HepG2 (cell line): ENCODE measurements at regions not wholly inside any gene's neighbourhood (a gene's known extent, or its start where the extent isn't known, plus 50 kb on each side); places are given as distances from the start of the nearest gene placed in this dataset.

Source experiments
- ATAC-seq: fragments of 200-7000 bp; cut with Tn5 transposase; 3 replicates; pipeline ENCODE4 v1.9.1; 2020; ENCODE audit warnings: mild to moderate bottlenecking, moderate library complexity
- BruUV-seq: library from RNA; stranded (reverse); fragments of 400-500 nt; replicated peaks from 2 replicates; lab custom pipeline; 2021; lab: Mats Ljungman, UMichigan
- CTCF ChIA-PET: fragments of 300-600 bp; formaldehyde crosslinking; extraction: SDS; loops from one replicate; lab custom pipeline; 2021; ENCODE audit warnings: low total read pairs, inconsistent platforms, low intra/inter-chr PET ratio; lab: Yijun Ruan, JAX
- POLR2A ChIA-PET: fragments of 350-600 bp; sonication (Branson Sonifier 250); formaldehyde crosslinking; loops from one replicate; lab custom pipeline; 2020; ENCODE audit warnings: antibody characterized with exemption, inconsistent platforms; lab: Yijun Ruan, JAX
- DNase-seq: peaks from one replicate; pipeline ENCODE4 v3.0.0-alpha.2; 2015; ENCODE audit warnings: low spot score
- FAIRE-seq: peaks from 3 replicates; lab custom pipeline; 2011; peaks lifted over from hg19 to GRCh38; lab: Jason Lieb, UNC
- H2AFZ ChIP-seq: one replicate; pipeline ENCODE4 v1.6.1; 2011; ENCODE audit warnings: low read length, inconsistent platforms
- H3K27ac ChIP-seq: fragments of 300-600 bp; 3 replicates; pipeline ENCODE4 v1.8.0; 2011; ENCODE audit warnings: mixed run types, mild to moderate bottlenecking, mixed read lengths, low read length, inconsistent platforms; ENCODE audit not compliant: insufficient read depth; ENCODE audit errors: extremely low read length
- H3K27me3 ChIP-seq, 2 experiments: fragments of 200-600 bp in 1 of 2; 2 replicates in 1 of 2; 3 replicates in 1 of 2; pipeline versions ENCODE4 v1.6.0 to v1.8.0; 2011; ENCODE audit warnings: low read length in 2 of 2, mild to moderate bottlenecking in 2 of 2, moderate library complexity in 2 of 2, inconsistent platforms in 1 of 2; ENCODE audit not compliant: insufficient read depth in 2 of 2, control insufficient read depth in 1 of 2
- H3K36me3 ChIP-seq, 2 experiments: fragments of 200-600 bp in 1 of 2; replicated peaks in 1 of 2; 2 replicates in 1 of 2; 3 replicates in 1 of 2; pipeline versions ENCODE4 v1.5.1 to v1.8.0; 2011; ENCODE audit warnings: low read length in 2 of 2, inconsistent platforms in 1 of 2; ENCODE audit not compliant: insufficient read depth in 2 of 2, control insufficient read depth in 1 of 2
- H3K4me1 ChIP-seq: 2 replicates; pipeline ENCODE4 v1.5.1; 2012; ENCODE audit warnings: low read length, inconsistent platforms; ENCODE audit not compliant: insufficient read depth
- H3K4me2 ChIP-seq: 2 replicates; pipeline ENCODE4 v1.6.0; 2011; ENCODE audit warnings: low read depth, low read length, inconsistent platforms
- H3K4me3 ChIP-seq, 3 experiments: fragments of 200-600 bp in 1 of 3; sonication (generic), shearing (Covaris generic) in 1 of 3; replicated peaks in 1 of 3; 2 replicates each; pipeline ENCODE4 v1.5.1; 2011 to 2016; ENCODE audit warnings: low read length in 3 of 3, inconsistent platforms in 2 of 3, low read depth in 2 of 3, mild to moderate bottlenecking in 2 of 3, control low read depth in 1 of 3, mixed read lengths in 1 of 3; ENCODE audit not compliant: insufficient read depth in 1 of 3
- H3K79me2 ChIP-seq: one replicate; pipeline ENCODE4 v1.6.1; 2011; ENCODE audit warnings: low read length, inconsistent platforms; ENCODE audit not compliant: insufficient read depth
- H3K9ac ChIP-seq: 2 replicates; pipeline ENCODE4 v1.6.0; 2011; ENCODE audit warnings: mild to moderate bottlenecking, low read depth, low read length, inconsistent platforms; ENCODE audit not compliant: insufficient read depth
- H3K9me3 ChIP-seq: 2 replicates; pipeline ENCODE4 v1.5.1; 2012; ENCODE audit warnings: mild to moderate bottlenecking, low read length
- H4K20me1 ChIP-seq: 2 replicates; pipeline ENCODE4 v1.6.0; 2011; ENCODE audit warnings: inconsistent platforms, mild to moderate bottlenecking, low read length, moderate library complexity; ENCODE audit not compliant: insufficient read depth
- DPF2 ChIP-seq: sonication (generic); formaldehyde crosslinking; IDR thresholded peaks from 2 replicates; pipeline ENCODE4 v1.4.0; 2020; ENCODE audit warnings: mild to moderate bottlenecking, low read depth, missing genetic modification reagents, borderline replicate concordance
- ETS1 ChIP-seq: sonication (generic); formaldehyde crosslinking; IDR thresholded peaks from 2 replicates; pipeline ENCODE4 v1.4.0; 2020; ENCODE audit warnings: missing genetic modification reagents
- NFIB ChIP-seq: sonication (generic); formaldehyde crosslinking; IDR thresholded peaks from 2 replicates; pipeline ENCODE4 v1.9.0; 2021; ENCODE audit warnings: missing genetic modification reagents, mild to moderate bottlenecking, borderline replicate concordance
- PCBP1 ChIP-seq: fragments of 200-400 bp; formaldehyde crosslinking; IDR thresholded peaks from 2 replicates; pipeline ENCODE4 v1.6.1; 2017; ENCODE audit warnings: mild to moderate bottlenecking, low read depth, low read length, borderline replicate concordance
- ZBTB20 ChIP-seq: sonication (generic); formaldehyde crosslinking; IDR thresholded peaks from 2 replicates; pipeline ENCODE4 v1.8.1; 2023; ENCODE audit warnings: missing genetic modification reagents, low read depth, mild to moderate bottlenecking, borderline replicate concordance
- ZNF572 ChIP-seq: sonication (generic); formaldehyde crosslinking; IDR thresholded peaks from 2 replicates; pipeline ENCODE4 v1.5.1; 2020; ENCODE audit warnings: mild to moderate bottlenecking, missing genetic modification reagents
- ZNF660 ChIP-seq: sonication (generic); formaldehyde crosslinking; IDR thresholded peaks from 2 replicates; pipeline ENCODE4 v1.5.1; 2020; ENCODE audit warnings: mild to moderate bottlenecking, low read depth, missing genetic modification reagents, borderline replicate concordance
- ZSCAN20 ChIP-seq: sonication (generic); formaldehyde crosslinking; IDR thresholded peaks from 2 replicates; pipeline ENCODE4 v1.4.0; 2020; ENCODE audit warnings: missing genetic modification reagents, mild to moderate bottlenecking, borderline replicate concordance
- WGBS: methylation state at CpG from one replicate; pipeline ENCODE4 v1.1.6; 2017; ENCODE audit warnings: low lambda C conversion rate; 5-methylcytosine and 5-hydroxymethylcytosine counted together
- in situ Hi-C: cut with HindIII; loops from 2 replicates; pipeline ENCODE4 v1.10.0; 2017; ENCODE audit warnings: low pct_unique_long_range_greater_than_20kb; ENCODE audit not compliant: extremely low pct_ligation_motif_present
- intact Hi-C: fragments of 100-400 bp; cut with micrococcal nuclease; formaldehyde crosslinking; loops from one replicate; pipeline ENCODE4 v1.10.0; 2022; ENCODE audit not compliant: unreplicated experiment

GRCh38 chr3:144466114-144466513 lies 494.5 kb downstream of the DIPK2A start:
- DNase-seq (no peak), FAIRE-seq (no peak), ATAC-seq (no peak)
- H3K36me3 ChIP-seq: no peaks in the 10 kb centered on the region
- no peak overlapping the region for H3K27ac ChIP-seq
- no TSS peak for BruUV-seq
- ChIA-PET CTCF (no interaction called here), POLR2A (no interaction called here)
- no peak for TF ChIP-seq ZSCAN20 (CRISPR knock-in tag)
- no peak for TF ChIP-seq ZBTB20 (CRISPR knock-in tag)
- WGBS: 0% methylated on average over 1 of the region's 1 CpG
- H3K4me1 ChIP-seq: no peaks in the 10 kb centered on the region
- H3K9me3 ChIP-seq: no peaks in the 10 kb centered on the region
- H3K27me3 ChIP-seq: no peaks in the 10 kb centered on the region
- H3K79me2 ChIP-seq: no peaks in the 10 kb centered on the region
- intact Hi-C loops: no loop called here
- no peak overlapping the region for H3K9ac ChIP-seq
- no peaks in the 10 kb centered on the region for H4K20me1 ChIP-seq
- H3K4me3 ChIP-seq: no peak overlapping the region
- in situ Hi-C loops: no loop called here
- no peak overlapping the region for H3K4me2 ChIP-seq
- no peak overlapping the region for H2AFZ ChIP-seq

- no peaks in the 10 kb centered on the region for H3K4me1 ChIP-seq
- H3K4me3 ChIP-seq: no peak overlapping the region
- H3K27me3 ChIP-seq: no peaks in the 10 kb centered on the region
- no peak overlapping the region for H3K9ac ChIP-seq
- ATAC-seq (no peak), DNase-seq (no peak), FAIRE-seq (no peak)
- no peak overlapping the region for H3K27ac ChIP-seq
- 9% methylated on average over 2 of the region's 2 CpGs for WGBS
- no peaks in the 10 kb centered on the region for H3K9me3 ChIP-seq
- ChIA-PET CTCF (no interaction called here), POLR2A (no interaction called here)
- in situ Hi-C loops: no loop called here
- H3K79me2 ChIP-seq: no peaks in the 10 kb centered on the region
- H3K36me3 ChIP-seq: no peaks in the 10 kb centered on the region
- no peak overlapping the region for H3K4me2 ChIP-seq
- H4K20me1 ChIP-seq: no peaks in the 10 kb centered on the region
- H2AFZ ChIP-seq: no peak overlapping the region
- intact Hi-C loops: no loop called here
- no TSS peak for BruUV-seq
- TF ChIP-seq NFIB (CRISPR knock-in tag): no peak
- no peak for TF ChIP-seq ZNF572 (CRISPR knock-in tag)
- no peak for TF ChIP-seq DPF2 (CRISPR knock-in tag)
- TF ChIP-seq ETS1 (CRISPR knock-in tag): no peak
- TF ChIP-seq ZNF660: no peak
- TF ChIP-seq PCBP1: no peak
Measured at GRCh38 chr3:144466540-144466939, 494.9 kb downstream of the DIPK2A start.
